Testis (tissue), 2 donors: ENCODE measurements at regions not wholly inside any gene's neighbourhood (a gene's known extent, or its start where the extent isn't known, plus 50 kb on each side); places are given as distances from the start of the nearest gene placed in this dataset.

ENCODE experiments used
- POLR2A ChIP-seq: fragments of 450-650 bp; IDR thresholded peaks from one replicate; pipeline ENCODE4 v1.6.1; 2017; ENCODE audit warnings: antibody characterized with exemption, mild to moderate bottlenecking, moderate library complexity
- TF ChIP-seq, protein P1 (sequence below), 3 experiments: fragments of 450-650 bp in 2 of 3; fragments of 200-600 bp in 1 of 3; sonication (generic) in 1 of 3; IDR thresholded peaks; one replicate each; pipeline ENCODE4 v1.5.1; 2016 to 2019; ENCODE audit warnings: antibody characterized with exemption in 3 of 3, mild to moderate bottlenecking in 2 of 3, moderate library complexity in 1 of 3

DNA sequence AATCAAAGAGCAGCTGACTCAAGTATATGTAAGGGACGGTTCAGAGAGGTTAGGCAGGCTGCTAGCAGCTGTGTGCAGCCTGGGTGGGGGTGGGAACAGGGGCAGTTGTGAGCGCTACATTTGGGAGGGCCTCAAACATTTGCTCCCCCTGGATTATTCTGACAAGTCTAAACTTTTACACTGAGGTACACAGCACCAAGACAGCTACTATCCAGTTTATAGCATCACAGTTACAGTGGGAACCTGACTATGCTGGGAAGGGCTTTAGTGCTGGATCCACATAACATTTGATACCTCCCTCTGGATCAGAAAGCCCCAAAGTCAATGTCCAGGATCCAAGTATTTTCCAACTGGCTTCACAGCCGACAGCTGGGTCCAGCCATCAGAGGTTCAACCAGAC lies 55.8 kb upstream of the GIMD1 start:
- TF ChIP-seq POLR2A: no peak
- TF ChIP-seq, protein P1, sequence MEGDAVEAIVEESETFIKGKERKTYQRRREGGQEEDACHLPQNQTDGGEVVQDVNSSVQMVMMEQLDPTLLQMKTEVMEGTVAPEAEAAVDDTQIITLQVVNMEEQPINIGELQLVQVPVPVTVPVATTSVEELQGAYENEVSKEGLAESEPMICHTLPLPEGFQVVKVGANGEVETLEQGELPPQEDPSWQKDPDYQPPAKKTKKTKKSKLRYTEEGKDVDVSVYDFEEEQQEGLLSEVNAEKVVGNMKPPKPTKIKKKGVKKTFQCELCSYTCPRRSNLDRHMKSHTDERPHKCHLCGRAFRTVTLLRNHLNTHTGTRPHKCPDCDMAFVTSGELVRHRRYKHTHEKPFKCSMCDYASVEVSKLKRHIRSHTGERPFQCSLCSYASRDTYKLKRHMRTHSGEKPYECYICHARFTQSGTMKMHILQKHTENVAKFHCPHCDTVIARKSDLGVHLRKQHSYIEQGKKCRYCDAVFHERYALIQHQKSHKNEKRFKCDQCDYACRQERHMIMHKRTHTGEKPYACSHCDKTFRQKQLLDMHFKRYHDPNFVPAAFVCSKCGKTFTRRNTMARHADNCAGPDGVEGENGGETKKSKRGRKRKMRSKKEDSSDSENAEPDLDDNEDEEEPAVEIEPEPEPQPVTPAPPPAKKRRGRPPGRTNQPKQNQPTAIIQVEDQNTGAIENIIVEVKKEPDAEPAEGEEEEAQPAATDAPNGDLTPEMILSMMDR (IDR thresholded peaks at IDR 0.05): no peak
